ENCODE measurements at regions not wholly inside any gene's neighbourhood (a gene's known extent, or its start where the extent isn't known, plus 50 kb on each side); places are given as distances from the start of the nearest gene placed in this dataset.
"Not testable (repeated sequence)": the region's sequence is repeated elsewhere in the genome, so short reads cannot be mapped to it uniquely, and the experiment has no call there.

DNA sequence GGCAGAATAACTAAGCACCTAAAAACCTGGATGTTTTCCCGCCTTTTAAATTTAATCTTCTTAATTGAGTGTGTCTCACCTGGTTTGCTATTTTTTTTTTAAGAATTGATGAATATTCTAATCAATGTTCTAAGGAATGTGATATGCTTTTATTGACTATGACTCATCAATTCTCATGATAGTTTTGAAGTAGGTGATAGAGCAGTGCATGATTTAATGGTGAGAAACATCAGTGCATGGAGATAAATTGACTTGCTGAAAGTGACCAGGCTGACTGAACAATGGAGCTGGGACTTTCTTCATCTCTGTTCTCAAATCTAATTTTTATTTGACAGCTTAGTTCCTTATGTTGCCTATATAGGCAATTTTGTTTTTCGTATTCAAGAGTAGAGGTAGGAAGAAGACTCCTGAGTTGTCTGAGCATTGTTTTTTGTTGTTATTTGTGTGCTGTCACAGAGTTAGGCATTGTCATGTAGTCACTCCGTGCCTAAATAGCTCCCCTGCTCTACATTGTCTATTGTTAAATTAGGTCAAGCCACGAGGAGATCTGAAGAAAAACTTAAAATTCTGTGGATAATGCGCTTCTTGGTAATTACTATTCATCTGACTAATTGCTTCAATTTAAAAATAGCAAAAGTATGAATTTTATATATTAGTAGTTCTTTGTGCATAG lies 59.0 kb upstream of the NUTM2F start:
- not testable (repeated sequence) for DNase-seq

DNA sequence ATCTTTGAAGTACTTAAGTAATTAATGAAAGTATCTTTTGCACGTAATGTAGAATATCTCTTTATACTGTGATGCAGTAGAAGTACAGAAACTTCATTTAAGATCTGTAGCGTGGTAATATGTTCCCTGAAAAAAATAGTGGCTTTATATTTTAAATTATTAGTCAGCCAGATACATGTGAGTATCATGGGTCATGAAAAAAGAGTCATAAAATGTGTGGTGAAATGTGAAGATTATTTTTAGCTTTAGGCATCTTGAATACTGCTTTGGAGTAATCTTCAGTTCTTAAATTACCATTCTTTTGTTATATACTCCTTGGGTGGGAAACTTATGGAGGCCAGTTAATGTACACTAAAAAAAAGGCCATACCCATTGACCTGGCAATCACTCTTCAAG lies 59.6 kb upstream of the NUTM2F start:
- not testable (repeated sequence) for DNase-seq

DNA sequence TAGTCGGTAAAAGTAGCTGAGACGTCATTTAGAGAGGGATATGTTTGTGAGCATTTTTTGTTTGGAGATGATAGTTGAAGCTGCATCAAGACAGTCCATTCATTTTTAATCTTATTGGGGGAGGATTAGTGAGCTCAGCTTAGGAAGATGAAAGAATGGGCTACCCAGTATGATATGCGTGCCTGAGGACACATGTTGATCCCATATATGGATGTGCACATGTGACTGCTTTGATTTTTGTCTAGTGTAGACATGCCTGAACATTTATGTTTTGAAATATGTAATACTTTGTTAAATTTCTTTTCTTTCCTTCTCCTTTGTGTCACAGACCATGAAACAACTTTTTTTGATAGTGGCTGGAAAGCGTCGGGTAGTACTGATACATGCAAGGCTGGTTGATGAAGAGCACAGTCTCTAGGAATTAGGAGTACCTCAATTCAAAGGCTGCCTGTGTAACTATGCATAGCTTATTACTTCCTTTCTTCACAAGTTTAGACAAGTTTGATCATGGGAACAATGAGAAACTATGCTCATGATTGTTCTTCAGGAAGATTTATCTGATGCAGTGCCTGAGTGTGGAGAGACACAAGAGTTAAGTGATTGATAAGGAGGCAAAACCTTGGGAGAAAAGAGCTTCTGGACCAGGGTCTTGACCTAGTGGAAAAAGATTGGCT lies 62.1 kb upstream of the NUTM2F start:
- not testable (repeated sequence) for DNase-seq

GRCh38 chr9:94392971-94393624 lies 64.7 kb upstream of the NUTM2F start:
- not testable (repeated sequence) for DNase-seq

DNA sequence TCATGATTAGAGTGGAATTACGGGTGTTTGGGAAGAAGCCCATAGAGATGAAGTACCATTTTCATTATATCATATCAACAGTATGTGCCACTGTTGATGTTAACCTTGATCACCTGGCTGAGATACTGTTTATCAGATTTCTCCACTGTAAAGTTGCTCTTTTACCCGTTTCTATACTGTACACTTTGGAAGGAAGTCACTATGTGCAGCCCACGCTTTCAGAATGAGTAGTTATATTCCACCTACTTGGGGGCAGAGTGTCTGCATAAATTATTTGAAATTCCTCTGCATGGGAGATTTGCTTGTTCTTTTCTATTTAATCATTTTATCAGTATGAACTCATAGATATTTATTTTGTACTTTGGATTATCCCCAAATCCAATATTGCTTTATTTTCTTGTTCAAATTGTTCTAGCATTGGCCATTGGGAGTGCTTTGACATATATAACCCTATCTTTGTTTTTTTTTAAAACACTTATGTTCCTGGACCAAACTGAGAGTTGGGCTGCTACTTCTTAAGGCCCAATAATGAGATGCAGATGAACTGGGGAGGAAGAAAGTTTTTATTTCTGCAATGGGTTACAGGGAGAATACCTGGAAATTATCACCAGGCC lies 69.4 kb upstream of the NUTM2F start:
- peak; percentile 22 for DNase-seq

- not testable (repeated sequence) for DNase-seq
Observed at GRCh38 chr9:94400461-94400860, 72.0 kb upstream of the NUTM2F start.

DNA sequence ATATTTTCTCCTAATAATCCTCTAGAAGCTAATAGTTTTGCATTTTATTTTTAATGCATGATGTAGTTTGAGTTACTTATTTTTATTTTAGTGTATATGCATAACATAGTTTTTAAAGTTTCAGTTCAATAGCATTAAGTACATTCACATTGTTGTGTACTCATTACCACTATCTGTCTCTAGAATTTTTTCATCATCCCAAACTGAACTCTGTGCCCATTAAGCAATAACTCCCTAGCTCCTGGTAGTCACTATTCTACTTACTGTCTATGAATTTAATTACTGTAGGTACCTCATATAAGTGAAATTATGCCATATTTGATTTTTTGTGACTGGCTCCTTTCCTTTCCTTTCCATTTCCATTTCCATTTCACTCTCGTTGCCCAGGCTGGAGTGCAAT lies 74.4 kb upstream of the NUTM2F start:
- DNase-seq = not testable (repeated sequence)

- DNase-seq = not testable (repeated sequence)
Observed at GRCh38 chr9:94403571-94403970, 75.1 kb upstream of the NUTM2F start.

DNA sequence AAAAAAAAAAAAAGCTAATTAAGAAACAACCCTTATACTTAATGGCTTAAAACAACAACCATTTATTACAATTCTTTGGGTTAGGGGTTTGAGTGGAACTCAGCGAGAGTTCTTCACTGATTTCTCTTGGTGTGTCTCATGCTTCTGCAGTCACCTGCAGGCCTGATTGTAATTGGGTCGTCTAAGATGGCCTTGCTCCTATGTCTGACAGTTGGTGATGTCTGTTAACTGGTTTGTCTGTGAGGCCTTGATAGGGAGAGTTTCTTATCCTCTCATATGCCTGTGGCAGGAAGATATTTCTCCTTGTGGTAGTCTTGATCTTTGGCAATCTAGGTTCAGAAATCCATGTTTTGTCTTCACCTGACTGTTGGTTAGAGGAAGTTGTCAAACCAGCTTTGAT lies 85.2 kb upstream of the NUTM2F start:
- not testable (repeated sequence) for DNase-seq

GRCh38 chr9:94415111-94415510 lies 86.7 kb upstream of the NUTM2F start:
- not testable (repeated sequence) for DNase-seq

GRCh38 chr9:94420098-94420497 lies 91.7 kb upstream of the NUTM2F start:
- not testable (repeated sequence) for DNase-seq

- DNase-seq = not testable (repeated sequence)
Observed at GRCh38 chr9:94421951-94422350, 93.5 kb upstream of the NUTM2F start.

DNA sequence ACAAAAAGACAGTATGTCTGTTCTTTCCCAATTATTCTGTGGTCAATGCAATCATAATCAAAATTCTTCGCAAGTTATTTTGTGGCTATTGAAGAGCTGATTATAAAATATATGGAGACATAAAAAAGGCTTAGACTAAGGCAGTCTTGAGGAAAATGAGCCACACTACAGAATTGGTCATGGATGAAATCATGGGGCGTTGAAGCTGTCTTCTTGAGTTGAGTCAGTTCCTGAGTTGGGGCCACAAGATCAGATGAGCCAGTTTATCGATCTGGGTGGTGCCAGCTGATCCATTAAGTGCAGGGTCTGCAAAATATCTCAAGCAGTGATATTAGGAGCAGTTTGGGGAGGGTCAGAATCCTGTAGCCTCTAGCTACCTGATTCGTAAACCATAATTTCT lies 96.9 kb upstream of the NUTM2F start:
- DNase-seq = not testable (repeated sequence)

GRCh38 chr9:94437128-94437527 lies 108.7 kb upstream of the NUTM2F start:
- DNase-seq = not testable (repeated sequence)

GRCh38 chr9:94438336-94438735 lies 109.9 kb upstream of the NUTM2F start:
- not testable (repeated sequence) for DNase-seq

DNA sequence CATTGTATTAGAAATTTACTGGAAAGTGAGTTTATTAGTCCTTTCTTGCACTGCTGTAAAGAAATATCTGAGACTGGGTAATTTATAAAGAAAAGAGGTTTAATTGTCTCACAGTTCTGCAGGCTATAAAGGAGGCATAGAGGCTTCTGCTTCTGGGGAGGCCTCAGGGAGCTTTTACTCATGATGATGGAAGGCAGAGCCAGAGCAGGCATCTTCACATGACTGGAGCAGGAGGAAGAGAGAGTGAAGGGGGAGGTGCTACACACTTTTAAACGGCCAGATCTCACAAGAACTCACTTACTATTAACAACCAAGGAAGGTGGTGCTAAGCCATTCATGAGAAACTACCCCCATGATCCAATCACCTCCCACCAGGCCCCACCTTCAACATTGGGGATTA lies 112.7 kb upstream of the NUTM2F start:
- DNase-seq = not testable (repeated sequence)

DNA sequence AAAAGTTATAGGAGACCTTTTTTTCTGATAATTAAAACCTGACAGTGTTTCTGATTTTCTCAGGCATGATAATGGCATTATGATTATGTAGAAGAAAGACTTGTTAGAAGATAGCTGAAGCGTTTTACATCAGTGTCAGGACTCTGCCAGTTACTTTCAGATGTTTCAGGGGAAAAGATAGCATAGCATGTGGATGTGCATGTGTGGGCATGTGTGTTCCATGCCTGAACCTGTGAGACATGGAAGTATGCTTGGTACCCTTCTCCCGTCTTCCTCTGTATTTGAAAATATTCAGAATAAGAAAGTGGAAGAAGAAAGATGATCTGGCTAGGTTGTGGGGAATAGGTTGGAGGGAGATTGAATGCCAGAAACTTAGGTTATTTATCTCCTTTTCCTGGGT lies 113.1 kb upstream of the PCAT7 start:
- DNase-seq = no peak

- DNase-seq = no peak
Observed at GRCh38 chr9:94443032-94443722, 111.7 kb upstream of the PCAT7 start.

- DNase-seq = no peak
Observed at GRCh38 chr9:94445863-94446262, 109.0 kb upstream of the PCAT7 start.

DNA sequence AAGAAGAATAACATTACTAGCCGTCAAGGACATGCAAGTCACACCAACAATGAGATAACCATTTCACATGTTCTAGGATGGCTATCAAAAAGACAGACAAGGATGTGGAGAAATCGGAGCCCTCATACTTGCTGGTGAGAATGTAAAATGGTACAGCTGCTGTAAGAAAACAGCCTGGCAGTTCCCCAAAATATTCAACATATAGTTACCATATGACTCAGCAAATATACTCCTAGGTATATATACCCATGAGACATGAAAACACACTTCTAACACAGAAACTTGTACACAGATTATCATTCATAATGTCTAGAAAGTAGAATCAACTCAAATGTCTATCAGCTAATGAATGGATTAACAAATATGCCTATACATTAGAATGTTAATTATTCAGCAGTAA lies 105.4 kb upstream of the PCAT7 start:
- no peak for DNase-seq

DNA sequence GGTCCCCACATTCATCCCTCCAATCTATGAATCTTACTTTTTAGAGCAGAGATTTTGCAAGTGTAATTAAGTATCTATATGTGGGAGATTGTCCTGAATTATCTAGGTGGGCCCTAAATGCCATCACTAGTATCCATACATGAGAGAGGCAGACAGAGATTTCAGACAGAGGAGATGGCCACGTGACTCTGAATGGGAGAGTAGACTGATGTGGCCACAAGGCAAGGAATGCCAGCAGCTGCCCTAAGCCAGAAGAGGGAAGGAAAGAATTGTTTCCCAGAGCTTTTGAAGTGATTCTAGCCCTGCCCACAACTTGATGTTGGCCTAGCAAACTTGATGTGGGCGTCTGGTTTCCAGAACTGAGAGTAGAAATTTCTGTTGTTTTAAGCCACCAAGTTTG lies 90.1 kb upstream of the PCAT7 start:
- no peak for DNase-seq

GRCh38 chr9:94472063-94472462 lies 82.8 kb upstream of the PCAT7 start:
- not testable (repeated sequence) for DNase-seq

DNA sequence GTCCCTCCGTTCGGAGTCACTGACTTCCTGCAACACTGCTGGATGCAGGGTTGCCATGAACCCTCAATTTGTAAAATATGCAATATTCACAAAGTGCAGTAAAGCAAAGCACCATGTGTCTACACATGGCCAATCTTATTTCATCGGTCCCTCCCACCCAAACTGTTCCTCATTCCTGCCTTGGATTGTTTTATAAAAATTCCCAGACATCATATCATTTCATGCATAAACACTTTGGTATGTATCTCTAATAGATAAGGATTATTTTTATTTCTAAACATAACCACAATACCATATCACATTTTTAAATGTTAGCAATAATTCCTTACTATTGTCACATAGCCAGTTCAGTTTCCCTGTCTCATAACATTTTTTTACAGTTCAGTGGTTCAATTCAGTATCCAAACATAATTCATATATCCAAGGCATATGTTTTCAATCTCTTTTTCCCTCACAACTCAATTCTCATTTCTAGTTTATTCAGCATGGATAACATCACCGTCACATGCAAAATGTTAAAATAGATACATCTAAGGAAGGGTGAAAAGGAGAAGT lies 82.0 kb upstream of the PCAT7 start:
- no peak for DNase-seq

Data from stimulated activated CD4-positive, alpha-beta T cell treated with anti-CD3 and anti-CD28 coated beads, Interleukin-4, amount 100 ng/mL, for 24 hours (primary cell).